Fibroblast of lung (primary cell): ENCODE measurements at regions not wholly inside any gene's neighbourhood (a gene's known extent, or its start where the extent isn't known, plus 50 kb on each side); places are given as distances from the start of the nearest gene placed in this dataset.

Source experiments
- DNase-seq, 2 donors: peaks; one replicate each; pipeline versions ENCODE4 v3.0.0 to v3.0.0-alpha.2; 2010; ENCODE audit warnings: low read depth in 2 of 2
- H2AFZ ChIP-seq: 2 replicates; pipeline ENCODE4 v1.5.1; 2012; ENCODE audit warnings: low read length, control low read depth, inconsistent platforms
- H3K27ac ChIP-seq: 2 replicates; pipeline ENCODE4 v1.5.1; 2011; ENCODE audit warnings: low read length, control low read depth; ENCODE audit not compliant: insufficient read depth
- H3K27me3 ChIP-seq: 2 replicates; pipeline ENCODE4 v1.5.1; 2011; ENCODE audit warnings: mild to moderate bottlenecking, low read length; ENCODE audit not compliant: control insufficient read depth, insufficient read depth
- H3K36me3 ChIP-seq: 2 replicates; pipeline ENCODE4 v1.5.1; 2011; ENCODE audit warnings: low read length; ENCODE audit not compliant: control insufficient read depth, insufficient read depth
- H3K4me1 ChIP-seq: 2 replicates; pipeline ENCODE4 v1.5.1; 2011; ENCODE audit warnings: low read length; ENCODE audit not compliant: control insufficient read depth, insufficient read depth; ENCODE audit errors: extremely low read depth
- H3K4me2 ChIP-seq: 2 replicates; pipeline ENCODE4 v1.5.1; 2011; ENCODE audit warnings: low read length, control low read depth; ENCODE audit not compliant: insufficient read depth; ENCODE audit errors: extremely low read depth
- H3K4me3 ChIP-seq, 4 experiments: fragments of 200-600 bp in 1 of 4; sonication (generic) in 1 of 4; replicated peaks in 1 of 4; 2 replicates each; pipeline ENCODE4 v1.5.1; 2011 to 2016; ENCODE audit warnings: low read length in 4 of 4, low read depth in 3 of 4, mild to moderate bottlenecking in 3 of 4, control low read depth in 2 of 4, inconsistent platforms in 1 of 4, mixed read lengths in 1 of 4; ENCODE audit not compliant: insufficient read depth in 1 of 4; ENCODE audit errors: control extremely low read depth in 1 of 4
- H3K79me2 ChIP-seq: 2 replicates; pipeline ENCODE4 v1.5.1; 2012; ENCODE audit warnings: mild to moderate bottlenecking, low read length, inconsistent platforms; ENCODE audit not compliant: control insufficient read depth, insufficient read depth
- H3K9ac ChIP-seq: 2 replicates; pipeline ENCODE4 v1.5.1; 2011; ENCODE audit warnings: mild to moderate bottlenecking, low read length, control low read depth; ENCODE audit not compliant: insufficient read depth
- H3K9me3 ChIP-seq: 2 replicates; pipeline ENCODE4 v1.5.1; 2012; ENCODE audit warnings: low read depth, low read length; ENCODE audit not compliant: control insufficient read depth, insufficient read depth
- H4K20me1 ChIP-seq: 2 replicates; pipeline ENCODE4 v1.5.1; 2011; ENCODE audit warnings: low read length; ENCODE audit not compliant: control insufficient read depth, insufficient read depth; ENCODE audit errors: extremely low read depth
- EZH2 ChIP-seq: IDR thresholded peaks from 2 replicates; pipeline ENCODE4 v1.5.1; 2012; ENCODE audit warnings: low read length, control low read depth, mild to moderate bottlenecking; ENCODE audit errors: missing control alignments
- TF ChIP-seq, protein P1 (sequence below), 2 donors: IDR thresholded peaks in 1 of 2; conservative IDR thresholded peaks in 1 of 2; 1 replicate in 1 of 2; 2 replicates in 1 of 2; pipeline ENCODE4 v1.5.1; 2011 to 2012; ENCODE audit warnings: low read length in 2 of 2, control low read depth in 1 of 2, inconsistent platforms in 1 of 2, low read depth in 1 of 2, mild to moderate bottlenecking in 1 of 2

DNA sequence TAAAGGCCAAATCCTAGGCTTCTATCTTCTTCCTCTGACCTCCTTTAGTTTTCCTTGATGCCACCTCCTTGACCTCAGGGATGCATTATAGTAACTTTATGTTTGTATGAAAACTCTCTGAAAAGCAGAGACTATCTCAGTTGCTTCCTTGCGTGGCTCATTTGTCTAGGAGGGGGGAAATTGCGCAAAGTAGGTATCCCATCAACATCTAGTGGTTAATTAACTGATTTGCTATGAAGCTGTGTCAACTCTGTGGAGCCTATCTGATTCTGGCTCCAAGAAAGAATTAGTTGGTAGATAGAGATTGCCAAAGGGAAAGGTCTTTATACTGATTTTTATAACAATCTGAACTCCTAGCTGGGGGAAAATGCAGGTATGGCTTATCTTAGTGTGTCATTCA, 82.1 kb upstream of the FRY start:
- DNase-seq: no peak
- no peaks in the 10 kb centered on the region for H3K9me3 ChIP-seq

DNA sequence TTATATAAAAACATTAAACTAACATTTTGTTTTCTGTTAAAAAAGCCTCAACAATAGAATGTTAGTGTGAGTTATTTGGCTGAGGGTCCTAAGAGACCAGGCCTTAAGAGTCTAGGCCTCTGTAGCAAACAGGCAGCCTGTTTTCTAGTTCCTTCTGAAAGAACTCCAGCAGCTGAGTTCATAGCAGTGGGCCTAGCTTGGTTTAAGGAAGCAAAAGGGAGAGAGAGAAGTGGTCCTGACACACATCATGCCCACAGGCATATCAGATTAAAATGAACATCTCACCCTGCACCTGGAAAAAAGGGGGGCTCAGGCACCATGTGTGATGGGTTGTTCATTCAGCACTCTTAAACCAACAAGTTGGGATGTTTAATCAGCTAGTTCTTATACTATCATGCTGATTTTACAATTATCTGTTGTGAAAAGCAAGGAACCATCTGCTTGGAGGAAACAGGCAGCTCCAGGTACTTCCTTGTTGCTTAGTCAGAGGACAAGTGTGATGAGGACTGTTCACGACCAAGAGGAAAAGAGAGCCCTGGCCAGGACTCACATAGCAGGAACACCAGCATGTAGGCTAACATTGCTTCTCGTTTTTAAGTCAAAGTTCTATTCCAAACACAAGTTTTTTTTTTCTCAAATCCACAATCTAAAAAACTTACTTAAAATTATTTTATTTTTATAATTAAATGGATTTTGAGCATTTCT, 81.3 kb upstream of the FRY start:
- Histone ChIP-seq H3K27me3 (no peaks in the 10 kb centered on the region), H3K27ac (no peak overlapping the region), H3K4me3 (no peak overlapping the region), H3K4me2 (no peak overlapping the region), H3K36me3 (no peaks in the 10 kb centered on the region), H3K9ac (no peak overlapping the region), H3K4me1 (peaks cover 21% of the 10 kb centered on the region), H2AFZ (no peak overlapping the region), H4K20me1 (no peaks in the 10 kb centered on the region), H3K9me3 (no peaks in the 10 kb centered on the region), H3K79me2 (no peaks in the 10 kb centered on the region)
- DNase-seq: no peak
- no peak for TF ChIP-seq EZH2
- TF ChIP-seq, protein P1, sequence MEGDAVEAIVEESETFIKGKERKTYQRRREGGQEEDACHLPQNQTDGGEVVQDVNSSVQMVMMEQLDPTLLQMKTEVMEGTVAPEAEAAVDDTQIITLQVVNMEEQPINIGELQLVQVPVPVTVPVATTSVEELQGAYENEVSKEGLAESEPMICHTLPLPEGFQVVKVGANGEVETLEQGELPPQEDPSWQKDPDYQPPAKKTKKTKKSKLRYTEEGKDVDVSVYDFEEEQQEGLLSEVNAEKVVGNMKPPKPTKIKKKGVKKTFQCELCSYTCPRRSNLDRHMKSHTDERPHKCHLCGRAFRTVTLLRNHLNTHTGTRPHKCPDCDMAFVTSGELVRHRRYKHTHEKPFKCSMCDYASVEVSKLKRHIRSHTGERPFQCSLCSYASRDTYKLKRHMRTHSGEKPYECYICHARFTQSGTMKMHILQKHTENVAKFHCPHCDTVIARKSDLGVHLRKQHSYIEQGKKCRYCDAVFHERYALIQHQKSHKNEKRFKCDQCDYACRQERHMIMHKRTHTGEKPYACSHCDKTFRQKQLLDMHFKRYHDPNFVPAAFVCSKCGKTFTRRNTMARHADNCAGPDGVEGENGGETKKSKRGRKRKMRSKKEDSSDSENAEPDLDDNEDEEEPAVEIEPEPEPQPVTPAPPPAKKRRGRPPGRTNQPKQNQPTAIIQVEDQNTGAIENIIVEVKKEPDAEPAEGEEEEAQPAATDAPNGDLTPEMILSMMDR (conservative IDR thresholded peaks at IDR 0.05 in 1 of 2, IDR thresholded peaks at IDR 0.05 in 1 of 2; ENCODE audit: low read depth in 1 of 2, low read length in 2 of 2): no peak

More for the DNA sequence above, 82.1 kb upstream of the FRY start:
- Histone ChIP-seq H3K4me3 (no peak overlapping the region), H3K4me2 (no peak overlapping the region), H3K27ac (no peak overlapping the region), H3K36me3 (no peaks in the 10 kb centered on the region), H3K27me3 (no peaks in the 10 kb centered on the region), H4K20me1 (no peaks in the 10 kb centered on the region), H3K9ac (no peak overlapping the region), H3K79me2 (no peaks in the 10 kb centered on the region), H2AFZ (no peak overlapping the region), H3K4me1 (peaks cover 28% of the 10 kb centered on the region)
- TF ChIP-seq EZH2: no peak
- TF ChIP-seq, protein P1 (conservative IDR thresholded peaks at IDR 0.05 in 1 of 2, IDR thresholded peaks at IDR 0.05 in 1 of 2; ENCODE audit: low read depth in 1 of 2, low read length in 2 of 2): no peak

DNA sequence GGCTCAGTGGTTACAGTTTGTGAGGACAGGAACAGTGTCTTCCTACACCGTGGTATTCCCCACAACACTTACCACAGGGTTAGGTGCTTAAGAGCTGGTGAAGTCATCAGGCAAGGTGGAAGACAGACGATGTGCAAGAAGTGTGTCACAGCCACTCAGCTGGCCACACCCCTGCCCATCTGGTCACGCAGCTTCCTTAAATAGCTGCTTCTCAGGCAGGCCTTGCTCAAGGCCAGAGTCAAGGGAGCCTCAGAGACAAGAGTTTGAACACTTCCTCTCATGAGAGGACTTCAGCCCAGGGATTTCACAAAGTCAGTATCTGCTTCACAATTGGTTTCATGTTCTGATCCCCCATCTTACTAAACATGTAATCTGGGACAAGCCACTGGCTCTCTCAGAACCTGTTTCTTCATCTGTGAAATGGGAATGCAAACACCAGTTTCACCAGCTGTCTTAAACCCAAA, 80.3 kb upstream of the FRY start:
- Histone ChIP-seq H3K36me3 (no peaks in the 10 kb centered on the region), H3K4me3 (no peak overlapping the region), H2AFZ (no peak overlapping the region), H3K4me2 (no peak overlapping the region), H3K79me2 (no peaks in the 10 kb centered on the region), H3K9me3 (no peaks in the 10 kb centered on the region), H3K27me3 (no peaks in the 10 kb centered on the region), H3K27ac (no peak overlapping the region), H3K9ac (no peak overlapping the region), H4K20me1 (no peaks in the 10 kb centered on the region), H3K4me1 (peaks cover 14% of the 10 kb centered on the region)
- DNase-seq: peak in 1 of 2 donors; percentile 34
- TF ChIP-seq EZH2: no peak
- TF ChIP-seq, protein P1 (conservative IDR thresholded peaks at IDR 0.05 in 1 of 2, IDR thresholded peaks at IDR 0.05 in 1 of 2; ENCODE audit: low read depth in 1 of 2, low read length in 2 of 2): no peak
